ENCODE measurements at regions not wholly inside any gene's neighbourhood (a gene's known extent, or its start where the extent isn't known, plus 50 kb on each side); places are given as distances from the start of the nearest gene placed in this dataset.

DNA sequence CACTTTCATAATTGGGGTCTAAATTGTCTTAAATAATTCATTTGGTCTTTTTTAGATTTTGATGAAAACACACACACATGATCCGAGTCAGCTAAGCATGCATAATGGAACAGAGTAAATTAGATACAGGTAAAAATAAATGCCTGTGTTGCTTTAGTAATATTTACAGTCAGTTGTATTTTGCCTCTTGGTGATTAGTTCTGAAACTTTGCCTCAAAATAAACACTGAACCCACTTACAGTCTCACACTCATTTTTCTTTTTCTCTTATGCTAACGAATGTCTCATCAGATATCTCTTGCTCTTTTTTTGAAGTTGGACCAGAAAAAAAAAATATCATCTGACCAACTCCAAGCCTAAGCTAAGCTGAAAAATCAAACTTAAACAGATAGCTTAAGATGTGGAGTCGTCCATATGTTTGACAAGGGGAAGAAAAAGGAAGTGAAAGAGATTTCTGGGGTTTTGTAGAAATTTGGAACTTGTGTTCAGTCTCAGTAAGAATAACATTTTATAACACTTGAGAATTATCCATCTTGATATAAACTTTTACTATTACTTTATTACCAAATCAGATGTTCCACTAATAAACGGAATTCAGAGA is 592.5 kb downstream of the RPL10L start:
- Histone ChIP-seq H3K36me3 (ENCODE audit: control insufficient read depth, insufficient read depth, low read length) (no peaks in the 10 kb centered on the region), H3K4me3 (ENCODE audit: low read depth, low read length) (no peak overlapping the region), H3K27me3 (ENCODE audit: control insufficient read depth, insufficient read depth, low read length) (no peaks in the 10 kb centered on the region)
- no peak for DNase-seq (ENCODE audit: low read depth)
- TF ChIP-seq, protein P1, sequence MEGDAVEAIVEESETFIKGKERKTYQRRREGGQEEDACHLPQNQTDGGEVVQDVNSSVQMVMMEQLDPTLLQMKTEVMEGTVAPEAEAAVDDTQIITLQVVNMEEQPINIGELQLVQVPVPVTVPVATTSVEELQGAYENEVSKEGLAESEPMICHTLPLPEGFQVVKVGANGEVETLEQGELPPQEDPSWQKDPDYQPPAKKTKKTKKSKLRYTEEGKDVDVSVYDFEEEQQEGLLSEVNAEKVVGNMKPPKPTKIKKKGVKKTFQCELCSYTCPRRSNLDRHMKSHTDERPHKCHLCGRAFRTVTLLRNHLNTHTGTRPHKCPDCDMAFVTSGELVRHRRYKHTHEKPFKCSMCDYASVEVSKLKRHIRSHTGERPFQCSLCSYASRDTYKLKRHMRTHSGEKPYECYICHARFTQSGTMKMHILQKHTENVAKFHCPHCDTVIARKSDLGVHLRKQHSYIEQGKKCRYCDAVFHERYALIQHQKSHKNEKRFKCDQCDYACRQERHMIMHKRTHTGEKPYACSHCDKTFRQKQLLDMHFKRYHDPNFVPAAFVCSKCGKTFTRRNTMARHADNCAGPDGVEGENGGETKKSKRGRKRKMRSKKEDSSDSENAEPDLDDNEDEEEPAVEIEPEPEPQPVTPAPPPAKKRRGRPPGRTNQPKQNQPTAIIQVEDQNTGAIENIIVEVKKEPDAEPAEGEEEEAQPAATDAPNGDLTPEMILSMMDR (IDR thresholded peaks at IDR 0.05; ENCODE audit: insufficient read depth, low read length, poor library complexity, severe bottlenecking), result no peak

DNA sequence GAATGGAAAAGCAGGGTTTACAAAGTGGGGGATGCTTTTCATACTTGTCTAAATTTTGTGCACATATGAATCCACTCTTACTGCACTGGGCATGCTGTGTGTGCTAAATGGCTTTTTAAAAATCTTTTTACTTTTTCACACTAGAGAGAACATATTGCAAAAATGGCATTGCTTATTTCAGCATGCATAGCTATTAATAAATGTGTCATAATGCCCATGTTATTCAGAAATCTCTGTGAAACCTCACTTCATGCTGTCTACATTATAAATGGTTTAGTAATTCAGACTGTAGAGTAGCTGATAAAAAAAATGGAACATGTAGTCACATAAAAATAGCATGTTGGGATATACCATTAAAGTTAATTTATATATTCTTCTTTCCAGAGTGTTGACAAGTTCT is 593.8 kb downstream of the RPL10L start:
- Histone ChIP-seq H3K27me3 (ENCODE audit: control insufficient read depth, insufficient read depth, low read length) (no peaks in the 10 kb centered on the region), H3K36me3 (ENCODE audit: control insufficient read depth, insufficient read depth, low read length) (no peaks in the 10 kb centered on the region), H3K4me3 (ENCODE audit: low read depth, low read length) (no peak overlapping the region)
- TF ChIP-seq, protein P1 (IDR thresholded peaks at IDR 0.05; ENCODE audit: insufficient read depth, low read length, poor library complexity, severe bottlenecking), result no peak
- no peak for DNase-seq (ENCODE audit: low read depth)

DNA sequence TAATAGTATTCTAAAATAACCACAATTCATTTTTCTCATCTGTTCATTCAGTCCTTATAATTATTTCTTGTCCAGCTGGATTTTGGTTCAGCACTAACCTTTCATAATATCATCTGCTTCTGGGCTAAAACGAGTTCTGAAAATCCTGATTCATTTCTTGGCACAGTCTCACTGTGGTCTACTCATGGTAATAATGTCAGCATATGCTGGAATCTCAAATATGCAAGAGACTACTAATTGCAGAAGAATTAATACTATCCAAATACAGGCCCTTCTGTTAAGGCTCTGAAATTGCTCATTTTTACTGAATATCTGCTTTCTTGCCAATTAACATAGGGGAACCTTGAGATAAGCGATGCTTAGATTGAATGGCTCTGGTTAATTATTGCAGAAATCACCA is 597.1 kb downstream of the RPL10L start:
- H3K27me3 ChIP-seq (ENCODE audit: control insufficient read depth, insufficient read depth, low read length), result no peaks in the 10 kb centered on the region
- DNase-seq (ENCODE audit: low read depth), result peak; percentile 39
- TF ChIP-seq, protein P1 (IDR thresholded peaks at IDR 0.05; ENCODE audit: insufficient read depth, low read length, poor library complexity, severe bottlenecking), result no peak

DNA sequence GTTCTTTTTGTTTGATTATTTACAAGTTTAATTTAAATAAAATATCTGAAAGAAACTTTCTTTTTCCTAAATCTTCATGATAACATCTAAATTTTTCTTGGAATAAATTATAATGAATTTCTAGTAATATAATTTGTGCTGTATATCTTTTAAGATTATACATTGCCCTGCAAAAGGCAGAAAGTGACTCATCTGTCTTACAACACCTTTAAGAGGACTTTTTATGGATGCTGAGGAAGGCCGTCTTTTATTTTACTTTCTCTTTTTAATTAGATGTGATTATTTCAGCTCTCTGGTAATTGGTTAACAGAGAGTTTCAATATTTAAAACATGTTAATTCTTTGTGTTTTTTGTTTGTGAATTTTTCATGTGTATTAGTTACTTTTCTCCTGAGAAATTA is 598.4 kb downstream of the RPL10L start:
- H3K36me3 ChIP-seq (ENCODE audit: control insufficient read depth, insufficient read depth, low read length), result no peaks in the 10 kb centered on the region
- no peak overlapping the region for H3K4me3 ChIP-seq (ENCODE audit: low read depth, low read length)
- TF ChIP-seq, protein P1 (IDR thresholded peaks at IDR 0.05; ENCODE audit: insufficient read depth, low read length, poor library complexity, severe bottlenecking), result no peak
- DNase-seq (ENCODE audit: low read depth), result no peak
- no peaks in the 10 kb centered on the region for H3K27me3 ChIP-seq (ENCODE audit: control insufficient read depth, insufficient read depth, low read length)

More for the DNA sequence above, 597.1 kb downstream of the RPL10L start:
- Histone ChIP-seq H3K36me3 (ENCODE audit: control insufficient read depth, insufficient read depth, low read length) (no peaks in the 10 kb centered on the region), H3K4me3 (ENCODE audit: low read depth, low read length) (no peak overlapping the region)

DNA sequence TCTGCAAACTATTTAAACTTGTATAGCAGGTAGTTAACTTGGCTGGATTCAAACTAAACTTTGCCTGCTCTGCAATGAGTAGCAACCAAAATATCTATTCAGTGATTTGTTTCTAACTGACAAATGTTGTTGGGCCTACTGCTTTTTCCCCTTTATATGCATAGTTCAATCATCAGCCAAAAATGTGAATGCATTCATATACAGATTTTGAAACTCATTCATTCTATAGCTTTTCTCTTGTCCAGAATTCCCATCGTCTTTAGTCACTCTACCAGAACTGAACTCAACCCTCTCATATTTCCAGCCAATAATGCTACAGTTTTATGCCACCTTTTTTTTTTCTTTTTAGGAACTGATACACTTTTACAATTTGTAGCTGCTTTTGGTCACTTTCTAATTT is 599.8 kb downstream of the RPL10L start:
- TF ChIP-seq, protein P1 (IDR thresholded peaks at IDR 0.05; ENCODE audit: insufficient read depth, low read length, poor library complexity, severe bottlenecking), result no peak
- DNase-seq (ENCODE audit: low read depth), result no peak
- H3K27me3 ChIP-seq (ENCODE audit: control insufficient read depth, insufficient read depth, low read length), result no peaks in the 10 kb centered on the region
- no peaks in the 10 kb centered on the region for H3K36me3 ChIP-seq (ENCODE audit: control insufficient read depth, insufficient read depth, low read length)
- H3K4me3 ChIP-seq (ENCODE audit: low read depth, low read length), result no peak overlapping the region

DNA sequence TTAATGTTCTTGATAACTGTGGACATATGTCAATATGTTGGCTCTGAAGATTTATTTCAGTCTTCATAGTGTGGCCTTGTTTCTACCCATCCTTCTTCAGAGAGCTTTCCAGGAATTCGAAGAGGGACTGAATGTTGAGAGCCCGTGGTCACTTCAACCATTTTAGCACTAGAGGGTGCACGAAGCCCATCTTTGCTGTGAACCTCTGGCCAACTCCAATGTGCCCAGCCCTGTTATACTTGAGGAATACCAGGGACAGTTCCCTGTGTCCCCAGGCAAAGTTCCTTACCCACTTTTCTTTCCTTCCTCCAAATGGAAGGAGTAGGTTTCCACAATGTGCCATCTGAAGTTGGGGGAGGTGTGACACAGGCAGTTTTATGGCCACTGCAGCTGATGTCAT is 603.5 kb downstream of the RPL10L start:
- peak; percentile 35 for DNase-seq (ENCODE audit: low read depth)
- Histone ChIP-seq H3K4me3 (ENCODE audit: low read depth, low read length) (no peak overlapping the region), H3K36me3 (ENCODE audit: control insufficient read depth, insufficient read depth, low read length) (no peaks in the 10 kb centered on the region), H3K27me3 (ENCODE audit: control insufficient read depth, insufficient read depth, low read length) (no peaks in the 10 kb centered on the region)
- TF ChIP-seq, protein P1 (IDR thresholded peaks at IDR 0.05; ENCODE audit: insufficient read depth, low read length, poor library complexity, severe bottlenecking), result peak; percentile 41

All from kidney epithelial cell (primary cell).